Uterus (tissue), 3 donors: ENCODE measurements at regions not wholly inside any gene's neighbourhood (a gene's known extent, or its start where the extent isn't known, plus 50 kb on each side); places are given as distances from the start of the nearest gene placed in this dataset.

ENCODE experiments used
- DNase-seq, 2 donors: peaks; one replicate each; pipeline ENCODE4 v3.0.0-alpha.2; 2019 to 2020
- H3K27ac ChIP-seq, 2 donors: fragments of 200-600 bp; sonication (generic); 1 replicate in 1 of 2; 2 replicates in 1 of 2; pipeline ENCODE4 v1.5.1; 2016 to 2018
- H3K27me3 ChIP-seq, 2 donors: fragments of 200-600 bp; sonication (generic); one replicate each; pipeline ENCODE4 v1.5.1; 2018 to 2019; ENCODE audit warnings: control low read depth in 1 of 2
- H3K36me3 ChIP-seq, 2 donors: fragments of 200-600 bp; sonication (generic); one replicate each; pipeline ENCODE4 v1.5.1; 2019; ENCODE audit warnings: control low read depth in 1 of 2
- H3K4me1 ChIP-seq, 2 donors: fragments of 200-600 bp; sonication (generic); one replicate each; pipeline ENCODE4 v1.5.1; 2018 to 2019; ENCODE audit warnings: control low read depth in 1 of 2
- H3K4me3 ChIP-seq, 2 donors: fragments of 200-600 bp; sonication (generic); 1 replicate in 1 of 2; 2 replicates in 1 of 2; pipeline ENCODE4 v1.5.1; 2018 to 2019; ENCODE audit warnings: mild to moderate bottlenecking in 1 of 2
- H3K9me3 ChIP-seq, 2 donors: fragments of 200-600 bp; sonication (generic); one replicate each; pipeline ENCODE4 v1.5.1; 2019; ENCODE audit warnings: control low read depth in 1 of 2
- CTCF ChIP-seq, 4 experiments: fragments of 200-600 bp in 2 of 4; fragments of 450-650 bp in 2 of 4; sonication (generic) in 2 of 4; IDR thresholded peaks; one replicate each; pipeline ENCODE4 v1.5.1; 2016 to 2019; ENCODE audit warnings: antibody characterized with exemption in 4 of 4, mild to moderate bottlenecking in 2 of 4, moderate library complexity in 1 of 4
- POLR2A ChIP-seq, 2 donors: fragments of 450-650 bp; IDR thresholded peaks; one replicate each; pipeline ENCODE4 v1.6.1; 2016; ENCODE audit warnings: antibody characterized with exemption in 2 of 2, mild to moderate bottlenecking in 1 of 2, moderate library complexity in 1 of 2
- intact Hi-C: fragments of 100-400 bp; cut with DNase I; formaldehyde crosslinking; loops from one replicate; pipeline ENCODE4 v1.15.1; 2023; ENCODE audit warnings: low total_unique reads
- donor health status: DM: yes; HTN: yes; CAD: no.

- Histone ChIP-seq H3K9me3 (no peaks in the 10 kb centered on the region), H3K4me1 (no peaks in the 10 kb centered on the region), H3K27me3 (no peaks in the 10 kb centered on the region), H3K36me3 (no peaks in the 10 kb centered on the region), H3K4me3 (no peak overlapping the region), H3K27ac (no peak overlapping the region)
- no peak for DNase-seq
- intact Hi-C loops = no loop called here
- TF ChIP-seq CTCF (IDR thresholded peaks at IDR 0.05) = no peak
- TF ChIP-seq POLR2A (IDR thresholded peaks at IDR 0.05) = no peak
Measured at GRCh38 chr2:129160879-129161278, 818.6 kb upstream of the RAB6C start.

- Histone ChIP-seq H3K27ac (no peak overlapping the region), H3K4me1 (no peaks in the 10 kb centered on the region), H3K36me3 (no peaks in the 10 kb centered on the region), H3K27me3 (no peaks in the 10 kb centered on the region), H3K9me3 (no peaks in the 10 kb centered on the region), H3K4me3 (no peak overlapping the region)
- no peak for TF ChIP-seq CTCF (IDR thresholded peaks at IDR 0.05)
- TF ChIP-seq POLR2A (IDR thresholded peaks at IDR 0.05) = no peak
- intact Hi-C loops = no loop called here
- no peak for DNase-seq
Measured at GRCh38 chr2:129164220-129164949, 815.1 kb upstream of the RAB6C start.

- TF ChIP-seq CTCF (IDR thresholded peaks at IDR 0.05) = no peak
- TF ChIP-seq POLR2A (IDR thresholded peaks at IDR 0.05) = no peak
Measured at GRCh38 chr2:129165006-129165405, 814.5 kb upstream of the RAB6C start.

GRCh38 chr2:129167456-129167855 is 812.0 kb upstream of the RAB6C start:
- no peaks in the 10 kb centered on the region for H3K9me3 ChIP-seq
- DNase-seq = no peak
- no peak overlapping the region for H3K27ac ChIP-seq
- H3K27me3 ChIP-seq = no peaks in the 10 kb centered on the region
- no peak for TF ChIP-seq POLR2A (IDR thresholded peaks at IDR 0.05)
- no peak for TF ChIP-seq CTCF (IDR thresholded peaks at IDR 0.05)
- intact Hi-C loops = no loop called here
- H3K36me3 ChIP-seq = no peaks in the 10 kb centered on the region
- no peaks in the 10 kb centered on the region for H3K4me1 ChIP-seq
- no peak overlapping the region for H3K4me3 ChIP-seq

More at GRCh38 chr2:129165006-129165405, 814.5 kb upstream of the RAB6C start:
- Histone ChIP-seq H3K4me3 (no peak overlapping the region), H3K9me3 (no peaks in the 10 kb centered on the region), H3K27me3 (no peaks in the 10 kb centered on the region), H3K27ac (no peak overlapping the region), H3K36me3 (no peaks in the 10 kb centered on the region), H3K4me1 (no peaks in the 10 kb centered on the region)
- intact Hi-C loops = no loop called here
- DNase-seq = no peak

GRCh38 chr2:129170570-129170969 is 808.9 kb upstream of the RAB6C start:
- Histone ChIP-seq H3K36me3 (no peaks in the 10 kb centered on the region), H3K4me3 (no peak overlapping the region), H3K27me3 (no peaks in the 10 kb centered on the region), H3K4me1 (no peaks in the 10 kb centered on the region), H3K9me3 (no peaks in the 10 kb centered on the region), H3K27ac (no peak overlapping the region)
- intact Hi-C loops = no loop called here
- no peak for DNase-seq
- TF ChIP-seq POLR2A (IDR thresholded peaks at IDR 0.05) (no peak), CTCF (IDR thresholded peaks at IDR 0.05) (no peak)
